Lung (tissue), 11 donors: ENCODE measurements at regions not wholly inside any gene's neighbourhood (a gene's known extent, or its start where the extent isn't known, plus 50 kb on each side); places are given as distances from the start of the nearest gene placed in this dataset.

ENCODE experiments used
- ATAC-seq: fragments of 200-7000 bp; cut with Tn5 transposase; one replicate; pipeline ENCODE4 v1.9.1; 2020; ENCODE audit warnings: moderate number of reproducible peaks; ENCODE audit not compliant: insufficient read depth, low FRiP score
- DNase-seq, 3 donors: peaks; one replicate each; pipeline ENCODE4 v3.0.0-alpha.2; 2013 to 2017
- H3K27ac ChIP-seq, 2 donors: one replicate each; pipeline ENCODE4 v1.5.1; 2013; ENCODE audit warnings: mild to moderate bottlenecking in 2 of 2, moderate library complexity in 2 of 2, control low read depth in 1 of 2, inconsistent platforms in 1 of 2, low read depth in 1 of 2, low read length in 1 of 2
- H3K27me3 ChIP-seq, 3 donors: one replicate each; pipeline ENCODE4 v1.5.1; 2013; ENCODE audit warnings: low read length in 2 of 3; ENCODE audit not compliant: control insufficient read depth in 3 of 3, insufficient read depth in 3 of 3
- H3K36me3 ChIP-seq, 4 donors: one replicate each; pipeline ENCODE4 v1.5.1; 2013; ENCODE audit warnings: low read length in 4 of 4, mild to moderate bottlenecking in 1 of 4, moderate library complexity in 1 of 4; ENCODE audit not compliant: control insufficient read depth in 4 of 4, insufficient read depth in 4 of 4
- H3K4me1 ChIP-seq, 5 donors: one replicate each; pipeline ENCODE4 v1.5.1; 2013; ENCODE audit warnings: low read length in 5 of 5, mild to moderate bottlenecking in 2 of 5, moderate library complexity in 1 of 5; ENCODE audit not compliant: control insufficient read depth in 5 of 5, insufficient read depth in 5 of 5
- H3K4me3 ChIP-seq: one replicate; pipeline ENCODE4 v1.5.1; 2013; ENCODE audit warnings: mild to moderate bottlenecking, control low read depth, moderate library complexity
- H3K9ac ChIP-seq, 2 donors: one replicate each; pipeline ENCODE4 v1.5.1; 2013; ENCODE audit warnings: low read length in 2 of 2, control low read depth in 1 of 2; ENCODE audit not compliant: insufficient read depth in 1 of 2
- H3K9me3 ChIP-seq, 4 donors: one replicate each; pipeline ENCODE4 v1.5.1; 2013; ENCODE audit warnings: low read length in 3 of 4, mild to moderate bottlenecking in 1 of 4, moderate library complexity in 1 of 4; ENCODE audit not compliant: control insufficient read depth in 4 of 4, insufficient read depth in 3 of 4
- CTCF ChIP-seq: IDR thresholded peaks from 2 replicates; pipeline ENCODE4 v1.5.1; 2012; ENCODE audit warnings: mild to moderate bottlenecking; ENCODE audit errors: control extremely low read depth, extremely low read depth
- WGBS, 2 donors: extraction: QIAGEN DNeasy Blood & Tissue Kit; methylation state at CpG; one replicate each; pipeline ENCODE4 v1.1.7; 2013; 5-methylcytosine and 5-hydroxymethylcytosine counted together
- donor health status: control.
- donor health status: control.
- donor health status: Bipolar disorder and iron deficiency.
- donor health status: healthy.
- donor health status: DM: yes; HTN: yes; CAD: no.

- no peaks in the 10 kb centered on the region for H3K4me1 ChIP-seq
- 80 to 88% methylated on average over 3 of the region's 3 CpGs for WGBS, 2 donors
- no peak overlapping the region for H3K27ac ChIP-seq
- TF ChIP-seq CTCF: no peak
- no peak overlapping the region for H3K4me3 ChIP-seq
- ATAC-seq (no peak), DNase-seq (no peak)
- no peaks in the 10 kb centered on the region for H3K27me3 ChIP-seq
- no peaks in the 10 kb centered on the region for H3K36me3 ChIP-seq
- H3K9ac ChIP-seq: no peak overlapping the region
- H3K9me3 ChIP-seq: peaks cover 0 to 5% (median 3%) of the 10 kb centered on the region in 4 donors
Measured at GRCh38 chr6:84379142-84379541, 151.7 kb upstream of the CEP162 start.

DNA sequence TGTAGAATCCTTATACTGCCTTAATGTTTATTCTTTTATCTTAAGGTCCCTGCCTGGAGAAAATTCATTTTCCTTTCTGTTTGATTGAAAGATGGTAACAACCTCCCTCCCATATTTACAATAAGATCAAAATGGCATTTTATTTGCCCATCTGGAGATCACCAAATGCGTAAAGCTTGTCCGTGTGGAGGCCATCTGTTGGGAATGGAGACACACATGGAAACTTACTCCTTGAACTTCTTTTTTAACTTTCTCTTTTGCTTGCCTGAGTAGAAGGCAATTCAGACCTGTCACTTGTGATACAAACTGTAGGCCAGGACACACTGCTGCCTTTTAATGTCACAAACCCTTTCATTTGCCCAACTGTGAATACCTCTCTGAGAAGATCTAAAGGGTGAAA lies 144.8 kb upstream of the CEP162 start:
- DNase-seq: no peak
- no peak overlapping the region for H3K9ac ChIP-seq
- H3K36me3 ChIP-seq: no peaks in the 10 kb centered on the region
- no peak for ATAC-seq
- H3K4me3 ChIP-seq: no peak overlapping the region
- H3K9me3 ChIP-seq: no peaks in the 10 kb centered on the region
- H3K4me1 ChIP-seq: no peaks in the 10 kb centered on the region
- no peak for TF ChIP-seq CTCF
- 94 to 95% methylated on average over 2 of the region's 2 CpGs for WGBS, 2 donors
- no peak overlapping the region for H3K27ac ChIP-seq
- no peaks in the 10 kb centered on the region for H3K27me3 ChIP-seq

DNA sequence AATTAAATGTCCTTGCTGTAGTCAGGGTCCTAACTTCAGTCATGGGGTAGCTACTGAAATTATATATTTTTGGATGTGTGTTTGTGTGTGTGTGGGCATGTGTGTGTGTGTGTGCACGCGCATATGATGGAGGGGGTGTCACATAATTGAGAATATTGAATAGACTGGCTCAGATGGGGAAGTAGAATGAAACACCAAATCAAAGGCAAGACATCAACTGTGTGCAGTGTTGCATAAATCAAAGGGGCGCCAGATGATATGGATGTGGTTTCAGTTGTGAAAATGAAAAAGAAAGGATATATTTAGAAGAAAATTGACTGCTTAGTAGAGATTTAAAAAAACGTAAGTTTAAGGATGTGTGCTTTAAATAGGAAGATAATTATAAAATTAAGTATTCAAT lies 144.2 kb upstream of the CEP162 start:
- H3K27me3 ChIP-seq: no peaks in the 10 kb centered on the region
- H3K4me1 ChIP-seq: no peaks in the 10 kb centered on the region
- no peak for DNase-seq
- no peak for ATAC-seq
- H3K27ac ChIP-seq: no peak overlapping the region
- no peak for TF ChIP-seq CTCF
- no peak overlapping the region for H3K9ac ChIP-seq
- 62 to 73% methylated on average over 4 of the region's 4 CpGs for WGBS, 2 donors
- no peaks in the 10 kb centered on the region for H3K9me3 ChIP-seq
- no peaks in the 10 kb centered on the region for H3K36me3 ChIP-seq
- no peak overlapping the region for H3K4me3 ChIP-seq

DNA sequence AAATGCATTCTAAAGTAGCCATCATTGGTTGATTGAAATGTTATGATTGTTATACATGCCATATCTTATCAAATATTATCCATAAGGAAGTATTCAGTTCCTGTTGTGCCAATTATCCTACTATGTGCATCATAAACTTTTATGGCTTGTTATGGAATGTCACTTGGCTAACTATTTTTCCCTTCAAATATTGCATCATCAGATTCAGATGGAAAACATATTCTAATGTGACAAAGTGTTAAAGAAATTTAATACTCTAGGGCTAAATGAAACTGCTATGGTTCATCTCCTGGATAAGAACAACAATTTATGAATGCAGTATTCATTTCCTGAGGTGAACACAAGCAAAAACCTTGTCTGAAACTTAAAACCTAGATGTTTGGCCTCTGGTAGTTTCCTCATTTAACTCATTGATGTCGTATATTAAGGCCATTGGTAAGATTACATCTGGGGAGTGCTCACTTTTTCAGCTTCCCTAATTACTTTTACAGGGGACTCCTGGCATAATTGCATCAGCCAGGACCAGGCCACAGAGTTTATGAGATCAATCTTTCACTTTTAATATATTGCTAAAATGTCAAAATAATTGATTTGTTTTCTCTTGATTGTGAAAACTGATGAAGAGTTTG lies 134.9 kb upstream of the CEP162 start:
- Histone ChIP-seq H3K4me1 (no peaks in the 10 kb centered on the region), H3K9me3 (peaks cover 0 to 2% (median 0%) of the 10 kb centered on the region in 4 donors), H3K36me3 (no peaks in the 10 kb centered on the region), H3K4me3 (no peak overlapping the region), H3K27me3 (no peaks in the 10 kb centered on the region), H3K9ac (no peak overlapping the region), H3K27ac (no peak overlapping the region)
- no peak for TF ChIP-seq CTCF
- DNase-seq (no peak), ATAC-seq (no peak)
- 57 to 64% methylated on average over 1 of the region's 1 CpG for WGBS, 2 donors
